GM23248 (cell line): ENCODE measurements at regions not wholly inside any gene's neighbourhood (a gene's known extent, or its start where the extent isn't known, plus 50 kb on each side); places are given as distances from the start of the nearest gene placed in this dataset.

Source experiments
- EZH2 ChIP-seq: fragments of 200-600 bp; sonication (generic); IDR thresholded peaks from 2 replicates; pipeline ENCODE4 v1.6.1; 2018; ENCODE audit warnings: antibody characterized with exemption, mild to moderate bottlenecking; ENCODE audit not compliant: insufficient read depth, poor library complexity, severe bottlenecking
- EZH2phosphoT487 ChIP-seq: fragments of 200-600 bp; sonication (generic); IDR thresholded peaks from 2 replicates; pipeline ENCODE4 v1.6.1; 2018; ENCODE audit warnings: antibody characterized with exemption, moderate library complexity, mild to moderate bottlenecking, low read depth; ENCODE audit not compliant: insufficient read depth

- TF ChIP-seq EZH2phosphoT487 (no peak), EZH2 (no peak)
Measured at GRCh38 chr21:26715116-26715515, 130.1 kb downstream of the ADAMTS1 start.
